ENCODE measurements at regions not wholly inside any gene's neighbourhood (a gene's known extent, or its start where the extent isn't known, plus 50 kb on each side); places are given as distances from the start of the nearest gene placed in this dataset.

DNA sequence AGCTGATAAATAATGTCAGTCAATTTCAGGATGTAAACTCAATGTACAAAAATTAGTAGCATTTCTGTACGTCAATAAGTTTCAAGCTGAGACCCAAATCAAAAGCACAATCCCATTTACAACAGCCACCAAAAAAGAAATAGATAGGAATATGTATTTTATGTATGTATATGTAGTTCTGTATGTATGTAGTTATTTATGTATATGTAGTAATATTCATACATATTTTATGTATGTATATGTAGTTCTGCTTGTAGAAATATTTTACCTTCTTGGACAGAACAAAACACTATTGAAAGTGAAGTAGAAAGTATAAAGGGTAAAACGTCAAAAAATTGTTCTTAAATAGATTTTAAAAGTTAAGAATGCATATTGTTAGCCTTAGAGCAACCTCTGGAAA lies 591.0 kb upstream of the SETBP1 start:
- no peak for FAIRE-seq
- TF ChIP-seq, protein P1, sequence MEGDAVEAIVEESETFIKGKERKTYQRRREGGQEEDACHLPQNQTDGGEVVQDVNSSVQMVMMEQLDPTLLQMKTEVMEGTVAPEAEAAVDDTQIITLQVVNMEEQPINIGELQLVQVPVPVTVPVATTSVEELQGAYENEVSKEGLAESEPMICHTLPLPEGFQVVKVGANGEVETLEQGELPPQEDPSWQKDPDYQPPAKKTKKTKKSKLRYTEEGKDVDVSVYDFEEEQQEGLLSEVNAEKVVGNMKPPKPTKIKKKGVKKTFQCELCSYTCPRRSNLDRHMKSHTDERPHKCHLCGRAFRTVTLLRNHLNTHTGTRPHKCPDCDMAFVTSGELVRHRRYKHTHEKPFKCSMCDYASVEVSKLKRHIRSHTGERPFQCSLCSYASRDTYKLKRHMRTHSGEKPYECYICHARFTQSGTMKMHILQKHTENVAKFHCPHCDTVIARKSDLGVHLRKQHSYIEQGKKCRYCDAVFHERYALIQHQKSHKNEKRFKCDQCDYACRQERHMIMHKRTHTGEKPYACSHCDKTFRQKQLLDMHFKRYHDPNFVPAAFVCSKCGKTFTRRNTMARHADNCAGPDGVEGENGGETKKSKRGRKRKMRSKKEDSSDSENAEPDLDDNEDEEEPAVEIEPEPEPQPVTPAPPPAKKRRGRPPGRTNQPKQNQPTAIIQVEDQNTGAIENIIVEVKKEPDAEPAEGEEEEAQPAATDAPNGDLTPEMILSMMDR (IDR thresholded peaks at IDR 0.05; ENCODE audit: borderline replicate concordance, extremely low read depth, insufficient read depth), result no peak
- H3K9ac ChIP-seq (ENCODE audit: low read length in 3 of 3), result no peak overlapping the region
- H3K9me3 ChIP-seq (ENCODE audit: control insufficient read depth in 2 of 3, insufficient read depth in 1 of 3, low read length in 3 of 3), result no peaks in the 10 kb centered on the region
- no peaks in the 10 kb centered on the region for H3K4me1 ChIP-seq (ENCODE audit: control insufficient read depth in 2 of 3, insufficient read depth in 2 of 3, low read depth in 1 of 3, low read length in 3 of 3)
- no peaks in the 10 kb centered on the region for H3K27me3 ChIP-seq (ENCODE audit: control insufficient read depth, insufficient read depth, low read length)
- no peak overlapping the region for H3K4me3 ChIP-seq (ENCODE audit: low read length in 3 of 3)
- H3K36me3 ChIP-seq (ENCODE audit: control insufficient read depth in 2 of 3, insufficient read depth in 3 of 3, low read length in 3 of 3), result no peaks in the 10 kb centered on the region
- no peak overlapping the region for H3K27ac ChIP-seq (ENCODE audit: low read depth in 2 of 2, low read length in 2 of 2)
- intact Hi-C loops (cut with DNase I), result no loop called here
- no peak for DNase-seq

DNA sequence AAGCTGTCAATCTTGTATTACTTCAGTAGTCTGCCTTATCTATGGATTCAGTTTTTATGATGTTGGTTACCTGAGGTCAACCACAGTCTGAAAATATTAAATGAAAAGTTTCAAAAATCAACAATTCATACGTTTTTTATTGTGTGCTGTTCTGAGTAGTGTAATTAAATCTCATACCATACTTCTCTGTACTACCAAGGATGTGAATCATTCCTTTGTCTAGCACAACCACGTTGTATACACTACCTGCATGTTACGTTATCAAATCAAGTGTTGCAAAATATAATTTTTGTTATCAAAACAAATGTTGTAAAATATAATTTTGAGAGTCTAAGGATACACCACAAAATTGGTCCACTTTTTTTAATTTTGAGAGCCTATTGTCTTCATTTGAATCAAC lies 590.2 kb upstream of the SETBP1 start:
- H3K9ac ChIP-seq (ENCODE audit: low read length in 3 of 3), result no peak overlapping the region
- DNase-seq (no peak), FAIRE-seq (no peak)
- H3K4me3 ChIP-seq (ENCODE audit: low read length in 3 of 3), result no peak overlapping the region
- H3K9me3 ChIP-seq (ENCODE audit: control insufficient read depth in 2 of 3, insufficient read depth in 1 of 3, low read length in 3 of 3), result no peaks in the 10 kb centered on the region
- no peaks in the 10 kb centered on the region for H3K4me1 ChIP-seq (ENCODE audit: control insufficient read depth in 2 of 3, insufficient read depth in 2 of 3, low read depth in 1 of 3, low read length in 3 of 3)
- intact Hi-C loops (cut with DNase I), result no loop called here
- H3K27ac ChIP-seq (ENCODE audit: low read depth in 2 of 2, low read length in 2 of 2), result no peak overlapping the region
- TF ChIP-seq, protein P1 (IDR thresholded peaks at IDR 0.05; ENCODE audit: borderline replicate concordance, extremely low read depth, insufficient read depth), result no peak
- no peaks in the 10 kb centered on the region for H3K27me3 ChIP-seq (ENCODE audit: control insufficient read depth, insufficient read depth, low read length)
- H3K36me3 ChIP-seq (ENCODE audit: control insufficient read depth in 2 of 3, insufficient read depth in 3 of 3, low read length in 3 of 3), result no peaks in the 10 kb centered on the region

DNA sequence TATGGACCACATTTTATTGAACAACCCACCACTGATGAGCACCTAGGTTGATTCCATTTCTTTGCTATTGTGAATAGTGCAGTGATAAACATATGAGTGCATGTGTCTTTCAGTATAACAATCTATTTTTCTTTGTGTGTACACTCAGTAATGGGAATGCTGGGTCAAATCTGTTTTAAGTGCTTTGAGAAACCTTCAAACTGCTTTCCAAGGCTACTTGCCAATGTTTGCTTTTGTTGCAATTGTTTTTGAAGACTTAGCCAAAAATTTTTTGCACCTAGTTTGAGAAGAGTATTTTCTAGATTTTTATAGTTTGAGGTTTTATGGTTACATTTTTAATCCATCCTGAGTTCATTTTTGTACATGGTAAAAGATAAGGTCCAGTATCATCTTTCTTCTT lies 587.4 kb upstream of the SETBP1 start:
- DNase-seq (no peak), FAIRE-seq (no peak)
- H3K9ac ChIP-seq (ENCODE audit: low read length in 3 of 3), result no peak overlapping the region
- H3K4me3 ChIP-seq (ENCODE audit: low read length in 3 of 3), result no peak overlapping the region
- intact Hi-C loops (cut with DNase I), result no loop called here
- no peaks in the 10 kb centered on the region for H3K9me3 ChIP-seq (ENCODE audit: control insufficient read depth in 2 of 3, insufficient read depth in 1 of 3, low read length in 3 of 3)
- H3K27ac ChIP-seq (ENCODE audit: low read depth in 2 of 2, low read length in 2 of 2), result no peak overlapping the region
- no peaks in the 10 kb centered on the region for H3K36me3 ChIP-seq (ENCODE audit: control insufficient read depth in 2 of 3, insufficient read depth in 3 of 3, low read length in 3 of 3)
- H3K4me1 ChIP-seq (ENCODE audit: control insufficient read depth in 2 of 3, insufficient read depth in 2 of 3, low read depth in 1 of 3, low read length in 3 of 3), result no peaks in the 10 kb centered on the region
- H3K27me3 ChIP-seq (ENCODE audit: control insufficient read depth, insufficient read depth, low read length), result no peaks in the 10 kb centered on the region
- TF ChIP-seq, protein P1 (IDR thresholded peaks at IDR 0.05; ENCODE audit: borderline replicate concordance, extremely low read depth, insufficient read depth), result no peak

DNA sequence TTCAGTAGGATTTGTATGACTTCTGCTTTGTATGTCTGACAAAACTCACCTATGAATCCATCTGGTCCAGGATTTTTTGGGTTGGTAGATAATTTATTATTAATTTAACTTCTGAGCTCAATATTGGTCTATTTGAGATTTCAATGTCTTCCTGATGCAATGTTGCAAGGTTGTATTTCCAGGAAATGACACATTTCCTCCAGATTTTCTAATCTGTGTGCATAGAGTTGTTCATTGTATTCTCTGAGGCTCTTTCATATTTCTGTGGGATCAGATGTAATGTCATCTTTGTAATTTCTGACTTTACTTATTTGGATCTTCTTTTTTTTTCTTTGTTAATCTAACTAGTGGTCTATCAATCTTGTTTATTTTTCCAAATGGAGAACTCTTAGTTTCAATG lies 584.7 kb upstream of the SETBP1 start:
- Histone ChIP-seq H3K36me3 (ENCODE audit: control insufficient read depth in 2 of 3, insufficient read depth in 3 of 3, low read length in 3 of 3) (no peaks in the 10 kb centered on the region), H3K4me1 (ENCODE audit: control insufficient read depth in 2 of 3, insufficient read depth in 2 of 3, low read depth in 1 of 3, low read length in 3 of 3) (no peaks in the 10 kb centered on the region), H3K27ac (ENCODE audit: low read depth in 2 of 2, low read length in 2 of 2) (no peak overlapping the region), H3K9me3 (ENCODE audit: control insufficient read depth in 2 of 3, insufficient read depth in 1 of 3, low read length in 3 of 3) (no peaks in the 10 kb centered on the region), H3K4me3 (ENCODE audit: low read length in 3 of 3) (no peak overlapping the region), H3K27me3 (ENCODE audit: control insufficient read depth, insufficient read depth, low read length) (no peaks in the 10 kb centered on the region), H3K9ac (ENCODE audit: low read length in 3 of 3) (no peak overlapping the region)
- TF ChIP-seq, protein P1 (IDR thresholded peaks at IDR 0.05; ENCODE audit: borderline replicate concordance, extremely low read depth, insufficient read depth), result no peak
- FAIRE-seq (no peak), DNase-seq (no peak)
- intact Hi-C loops (cut with DNase I), result no loop called here

Measured in kidney (tissue), 13 donors.